HG03565 (cell line): ENCODE measurements at regions not wholly inside any gene's neighbourhood (a gene's known extent, or its start where the extent isn't known, plus 50 kb on each side); places are given as distances from the start of the nearest gene placed in this dataset.
"Not testable (repeated sequence)": the region's sequence is repeated elsewhere in the genome, so short reads cannot be mapped to it uniquely, and the experiment has no call there.

Source experiments
- ATAC-seq: cut with Tn5 transposase; IDR thresholded peaks from one replicate; pipeline ENCODE4 v1.9.1; 2021; ENCODE audit warnings: mild to moderate bottlenecking, moderate library complexity; ENCODE audit not compliant: unreplicated experiment

DNA sequence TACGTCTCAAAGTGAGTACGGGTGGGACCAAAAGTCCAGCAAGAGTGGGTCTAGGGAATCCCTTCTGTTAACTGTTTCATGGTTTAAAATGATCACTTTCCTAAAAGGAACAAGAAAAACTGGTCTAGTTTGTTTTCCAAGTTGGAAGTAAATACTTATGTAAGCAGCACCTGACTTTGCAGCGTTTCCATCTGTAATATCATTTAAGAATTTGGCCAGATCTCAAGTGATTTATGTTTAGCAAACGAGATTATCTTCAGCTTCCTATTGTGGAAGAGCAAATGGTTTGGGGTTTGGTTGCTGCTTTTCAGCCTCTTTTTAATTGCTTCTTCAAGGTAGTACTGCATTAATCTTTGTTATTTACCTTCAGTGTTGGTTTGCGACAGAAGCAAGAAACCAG is 50.4 kb downstream of the FHIP1A start:
- no peak for ATAC-seq

DNA sequence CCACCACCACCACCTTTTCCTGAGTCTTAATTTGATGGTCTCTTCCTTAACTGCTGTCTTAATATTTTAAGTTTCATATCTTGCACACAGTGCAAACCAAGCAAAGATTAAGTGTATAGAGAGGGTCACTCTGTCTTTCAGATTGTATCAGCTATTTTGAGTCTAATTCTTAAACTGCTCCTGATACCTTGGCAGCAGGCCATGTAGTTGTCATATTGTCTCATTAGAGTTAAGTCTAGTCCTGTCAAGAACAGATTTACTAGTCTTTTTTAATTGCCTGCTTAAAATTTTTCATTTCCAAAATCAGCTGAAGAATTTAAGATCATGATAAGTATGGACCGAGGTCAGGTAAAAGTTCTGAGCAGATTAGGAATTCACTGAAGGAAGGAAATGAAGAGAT is 51.5 kb downstream of the FHIP1A start:
- no peak for ATAC-seq

DNA sequence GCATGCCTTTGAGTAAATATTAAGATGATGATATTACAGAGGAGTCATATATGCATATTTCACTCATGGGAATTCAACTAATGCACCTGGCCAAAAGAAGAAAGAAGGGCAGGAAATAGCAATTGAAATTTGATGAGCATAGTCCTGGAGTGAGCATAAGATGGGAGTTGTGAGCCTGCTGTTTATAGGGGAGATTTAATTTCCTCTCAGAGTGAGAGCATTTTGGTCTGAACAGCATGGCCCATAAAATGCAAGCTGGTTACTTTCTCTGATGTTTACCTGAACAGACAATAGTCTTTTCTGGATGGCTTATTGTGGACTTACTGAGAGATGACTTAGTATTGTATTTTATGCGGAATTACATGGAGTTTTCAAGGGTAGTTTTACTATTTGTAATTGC is 53.6 kb downstream of the FHIP1A start:
- ATAC-seq: no peak

DNA sequence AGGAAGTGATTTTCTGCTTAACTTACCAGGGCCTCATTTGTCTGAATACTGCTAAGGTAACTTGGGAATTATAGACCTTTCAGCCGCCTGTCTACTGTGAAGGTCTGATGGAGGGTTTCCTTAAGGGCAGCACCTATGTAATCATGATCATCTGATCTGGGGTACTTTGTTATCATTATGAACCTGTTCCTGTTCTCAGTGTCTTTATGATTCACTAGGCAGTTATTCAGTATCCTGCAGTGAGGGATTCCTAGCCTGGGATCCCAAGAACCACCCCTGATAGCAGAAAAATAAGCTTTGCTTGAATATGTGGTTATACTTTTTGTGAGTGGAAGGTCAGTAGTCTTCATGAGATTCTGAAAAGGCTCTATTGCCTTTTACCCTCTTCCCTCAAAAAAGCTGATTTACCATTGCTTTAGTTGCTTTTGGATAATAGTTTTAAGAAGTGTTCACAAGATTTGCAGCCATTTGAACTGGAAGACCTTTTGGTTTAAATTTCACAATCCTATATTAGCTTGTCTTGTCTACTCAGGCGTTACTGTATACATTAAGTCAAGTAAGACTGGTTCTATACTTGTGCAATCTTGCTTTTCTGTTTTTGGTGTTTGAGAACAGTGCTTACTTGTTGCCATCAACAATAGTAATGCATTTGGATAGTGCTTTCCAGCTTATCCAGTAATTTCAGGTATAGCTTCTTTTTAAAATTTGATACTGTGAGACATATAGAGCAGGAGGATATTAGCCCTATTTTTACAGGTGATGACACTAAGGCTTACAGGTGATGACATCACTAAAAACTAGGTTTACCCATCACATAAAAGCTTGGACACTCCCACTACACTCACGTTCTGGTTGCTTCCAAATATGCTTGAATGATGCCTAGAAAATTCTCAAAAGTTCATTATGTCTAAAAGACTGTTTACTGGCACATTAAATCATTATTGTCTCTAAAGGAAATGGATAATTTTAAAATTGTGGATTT is 60.0 kb downstream of the FHIP1A start:
- ATAC-seq: no peak

DNA sequence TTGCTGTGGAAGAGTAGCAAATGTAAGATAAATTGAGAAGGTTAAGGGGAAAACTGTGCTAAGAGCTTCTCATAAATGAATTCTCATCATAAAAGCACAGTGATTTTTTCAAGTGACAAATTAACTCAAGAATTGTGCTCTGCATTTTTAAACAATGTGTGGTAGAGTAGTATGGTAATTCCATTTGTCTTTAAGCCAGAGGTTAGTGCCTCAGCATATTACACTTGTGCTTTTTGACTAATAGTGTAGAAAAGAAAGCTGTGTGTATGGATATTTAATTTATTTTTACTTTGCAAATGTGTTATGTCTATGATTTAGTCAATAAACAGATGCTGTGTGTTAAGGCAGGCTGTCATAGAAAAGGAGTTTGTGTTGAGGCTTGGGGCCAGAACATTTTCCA is 61.0 kb downstream of the FHIP1A start:
- no peak for ATAC-seq

DNA sequence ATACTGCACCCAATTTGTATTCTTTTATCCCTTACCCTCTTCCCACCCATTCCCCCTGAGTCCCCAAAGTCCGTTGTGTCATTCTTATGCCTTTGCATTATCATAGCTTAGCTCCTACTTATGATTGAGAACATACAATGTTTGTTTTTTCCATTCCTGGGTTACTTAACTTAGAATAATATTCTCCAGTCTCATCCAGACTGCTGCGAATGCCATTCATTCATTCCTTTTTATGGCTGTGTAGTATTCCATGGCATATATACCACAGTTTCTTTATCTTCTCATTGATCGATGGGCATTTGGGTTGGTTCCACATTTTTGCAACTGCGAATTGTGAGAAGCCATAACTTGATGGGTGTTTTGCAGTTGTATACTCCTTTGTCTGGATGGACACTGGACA is 62.8 kb downstream of the FHIP1A start:
- no peak for ATAC-seq

DNA sequence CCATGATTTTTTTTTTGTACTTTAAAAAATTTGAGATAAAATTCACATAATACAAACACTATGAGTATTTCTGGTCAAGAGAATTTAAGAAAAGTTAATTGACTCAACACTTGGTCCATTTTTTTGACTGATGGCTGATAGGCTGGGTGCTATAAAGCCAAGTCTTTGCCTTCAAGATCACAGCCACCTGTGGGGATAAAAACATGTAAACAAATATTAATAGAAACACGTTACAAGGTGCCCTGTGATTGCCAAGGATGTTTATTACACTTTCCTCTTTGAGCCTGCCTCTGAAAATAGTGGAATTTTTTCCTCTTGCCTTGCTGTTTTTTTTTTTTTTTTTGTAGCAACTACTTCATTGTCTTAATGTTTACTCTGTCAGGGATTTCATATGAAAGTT is 63.3 kb downstream of the FHIP1A start:
- ATAC-seq: no peak

DNA sequence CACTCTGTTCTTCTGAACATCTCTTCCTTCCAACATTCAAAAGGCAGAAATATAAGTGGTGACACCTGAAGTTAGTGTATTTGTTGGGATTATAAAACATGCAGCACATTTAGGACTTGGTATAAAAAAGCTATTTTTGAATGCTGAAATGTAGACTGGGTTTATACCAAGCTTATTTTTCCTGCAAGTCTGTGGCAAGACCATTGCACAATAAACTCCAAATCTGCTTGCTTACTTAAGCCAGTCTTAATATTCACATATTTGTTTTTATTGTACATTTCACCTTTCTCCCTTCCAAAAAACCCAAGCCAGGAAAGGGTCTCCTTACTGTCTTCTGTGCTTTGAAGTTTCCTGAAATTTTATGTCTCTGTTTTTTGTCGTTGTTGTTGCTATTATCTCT is 63.7 kb downstream of the FHIP1A start:
- no peak for ATAC-seq

DNA sequence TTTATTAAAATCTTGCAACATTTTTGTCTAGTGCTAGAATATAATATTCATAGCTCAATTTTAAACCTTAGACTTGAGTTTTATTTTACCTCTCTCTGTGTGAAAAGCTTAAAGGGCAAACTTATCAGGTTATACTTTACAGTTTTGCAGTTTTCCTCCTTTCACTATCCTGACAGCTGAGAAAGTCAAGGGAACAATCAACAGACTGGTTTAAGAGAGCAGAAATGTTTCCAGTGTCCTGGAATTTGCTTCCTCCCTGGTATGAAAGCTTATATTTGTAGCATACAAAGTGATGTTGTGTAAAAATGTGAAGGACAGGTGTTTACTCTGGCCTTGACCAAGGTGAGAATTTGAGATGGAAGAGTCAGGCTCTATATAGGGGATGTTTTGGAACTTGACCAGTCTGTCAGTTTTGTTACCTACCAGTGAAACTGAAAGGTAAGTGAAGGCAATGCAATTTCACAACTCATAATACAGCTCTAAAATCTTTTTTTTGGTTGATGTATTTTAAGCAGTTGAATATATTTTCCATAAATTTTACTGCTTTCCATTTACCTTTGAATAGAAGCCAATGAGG is 64.6 kb downstream of the FHIP1A start:
- no peak for ATAC-seq

DNA sequence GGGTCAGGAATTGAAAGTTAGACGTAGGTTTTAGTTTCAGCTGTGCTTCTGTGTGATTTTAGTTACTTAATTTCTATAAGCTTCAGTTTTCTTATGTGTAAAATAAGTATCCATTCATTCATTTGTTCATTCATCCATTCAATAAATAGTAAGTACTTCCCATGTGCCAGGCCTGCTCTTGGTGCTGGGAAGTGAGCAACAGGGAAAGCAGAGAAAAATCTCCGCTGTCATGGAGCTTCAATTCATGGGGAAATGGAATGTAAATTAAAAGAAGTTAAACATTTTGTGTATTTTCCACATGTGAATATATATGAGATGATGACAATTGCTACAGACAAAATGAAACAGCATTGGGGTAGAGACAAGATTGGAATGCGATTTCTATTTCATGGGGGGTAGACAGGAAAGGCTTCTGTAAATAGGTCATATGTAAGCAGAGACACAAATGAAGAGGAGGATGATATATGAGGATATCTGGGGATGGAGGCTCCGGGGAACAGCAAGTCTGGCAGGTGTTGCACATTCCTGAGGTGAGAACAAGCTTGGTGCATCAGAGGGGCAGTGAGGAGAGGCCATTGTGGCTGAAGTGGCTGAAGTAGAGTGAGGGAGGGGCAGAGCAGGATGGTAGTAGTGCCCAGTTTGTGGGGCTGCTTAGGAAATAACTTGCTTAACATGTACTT is 66.2 kb downstream of the FHIP1A start:
- no peak for ATAC-seq

DNA sequence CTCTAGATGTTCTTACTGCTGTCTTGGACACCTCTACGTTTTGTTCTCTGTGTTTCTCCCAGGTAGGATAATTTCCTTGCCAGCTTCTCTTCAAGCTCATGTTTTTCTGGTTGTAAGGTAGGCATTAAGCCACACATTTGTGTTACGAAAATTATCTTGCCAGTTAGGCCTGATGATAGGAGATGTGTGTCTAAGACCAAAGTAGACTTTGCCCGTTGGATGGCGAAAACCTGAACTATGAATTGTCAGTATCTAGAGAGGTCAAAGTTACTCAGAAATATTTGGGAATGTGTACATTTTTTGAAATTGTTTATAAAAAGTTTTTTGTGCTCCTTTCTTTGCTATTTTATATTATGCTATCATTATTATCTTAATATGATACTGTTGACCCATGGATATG is 72.8 kb downstream of the FHIP1A start:
- ATAC-seq: no peak

DNA sequence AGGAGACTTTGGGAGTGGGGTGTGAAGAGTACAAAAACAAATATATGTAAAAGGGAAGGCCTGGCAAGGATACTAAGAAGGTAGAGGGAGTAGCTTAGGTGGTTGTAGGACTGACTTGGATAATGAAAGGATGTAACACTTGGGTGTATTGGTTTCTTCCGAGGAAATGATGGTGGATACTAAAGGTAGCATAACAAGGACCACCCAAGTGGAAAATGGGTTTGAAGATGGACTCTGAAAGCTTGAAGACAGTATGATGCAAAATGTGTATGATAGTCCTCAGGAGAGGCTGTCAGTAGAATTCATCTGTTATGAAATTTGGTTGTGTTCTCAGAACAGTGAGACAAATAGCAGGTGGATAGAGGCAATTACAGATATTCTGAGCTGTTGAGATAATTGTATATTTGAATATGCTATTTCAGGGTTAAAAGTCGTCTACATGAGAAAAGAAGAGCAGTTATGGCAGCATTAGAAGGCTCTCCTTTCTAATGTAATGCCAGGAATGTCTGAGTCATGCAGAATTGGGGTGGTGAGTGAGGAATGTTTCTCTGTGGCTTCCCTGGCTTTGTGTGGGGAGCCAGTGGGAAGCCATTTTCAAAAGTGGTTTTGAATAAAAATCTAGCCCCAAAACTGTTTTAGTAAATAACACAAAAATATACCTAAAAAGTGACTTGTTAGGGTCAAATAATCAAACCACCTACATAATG is 75.6 kb downstream of the FHIP1A start:
- ATAC-seq: no peak

DNA sequence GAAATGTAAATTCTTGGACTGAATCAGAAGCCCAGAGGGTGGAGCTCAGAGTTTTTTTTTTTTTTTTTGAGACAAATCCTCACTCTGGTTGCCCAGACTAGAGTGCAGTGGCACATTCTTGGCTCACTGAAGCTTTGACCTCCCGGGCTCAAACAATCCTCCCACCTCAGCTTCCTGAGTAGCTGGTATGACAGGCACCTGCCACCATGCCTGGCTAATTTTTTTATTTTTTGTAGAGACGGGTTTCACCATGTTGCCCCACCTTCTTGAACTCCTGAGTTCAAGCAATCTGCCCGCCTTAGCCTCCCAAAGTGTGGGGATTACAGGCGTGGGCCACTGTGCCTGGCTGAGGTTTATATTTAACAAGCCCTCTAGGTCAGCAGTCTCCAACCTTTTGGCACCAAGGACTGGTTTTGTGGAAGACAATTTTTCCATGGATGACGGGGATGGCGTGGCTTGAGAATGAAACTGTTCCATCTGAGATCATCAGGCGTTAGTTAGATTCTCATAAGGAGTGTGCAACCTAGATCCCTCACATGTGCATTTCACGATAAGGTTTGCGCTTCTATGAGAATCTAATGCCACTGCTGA is 76.7 kb downstream of the FHIP1A start:
- ATAC-seq: no peak

DNA sequence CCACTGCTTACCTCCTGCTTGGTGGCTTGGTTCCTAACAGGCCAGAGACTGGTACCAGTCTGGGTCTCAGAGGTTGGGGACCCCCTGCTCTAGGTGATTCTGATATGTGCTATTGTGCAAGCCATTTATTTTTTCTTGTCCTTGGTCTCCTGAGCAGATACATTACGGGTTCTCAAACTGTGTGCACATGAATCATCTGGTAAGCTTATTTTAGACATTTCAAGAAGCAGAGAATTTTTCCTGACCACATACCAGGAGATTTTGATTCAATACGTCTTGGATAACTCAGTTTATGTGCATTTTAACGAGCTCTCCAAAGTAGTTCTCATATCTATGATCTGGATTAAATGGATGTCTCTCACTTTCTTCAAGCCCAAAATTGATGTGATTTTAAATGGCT is 77.2 kb downstream of the FHIP1A start:
- ATAC-seq: no peak

DNA sequence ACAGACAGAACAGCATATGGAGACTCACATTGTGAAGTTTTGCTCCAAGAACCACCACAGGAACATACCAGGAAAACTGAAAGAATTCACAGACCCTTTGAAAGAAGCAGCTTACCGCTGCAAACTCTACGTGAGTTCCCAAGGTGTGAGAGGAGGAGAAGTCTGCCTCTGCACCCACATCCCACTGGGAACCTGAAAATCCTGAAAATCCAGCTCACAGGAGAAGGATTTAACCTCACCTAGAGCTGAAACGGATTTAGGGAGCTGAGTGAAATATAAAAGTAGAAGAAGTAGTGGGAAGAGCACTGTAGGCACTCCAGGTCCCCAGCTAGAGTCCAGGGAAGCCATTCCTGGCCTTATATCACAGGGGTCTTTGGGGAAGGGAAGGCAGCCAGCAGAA is 80.0 kb downstream of the FHIP1A start:
- no peak for ATAC-seq

DNA sequence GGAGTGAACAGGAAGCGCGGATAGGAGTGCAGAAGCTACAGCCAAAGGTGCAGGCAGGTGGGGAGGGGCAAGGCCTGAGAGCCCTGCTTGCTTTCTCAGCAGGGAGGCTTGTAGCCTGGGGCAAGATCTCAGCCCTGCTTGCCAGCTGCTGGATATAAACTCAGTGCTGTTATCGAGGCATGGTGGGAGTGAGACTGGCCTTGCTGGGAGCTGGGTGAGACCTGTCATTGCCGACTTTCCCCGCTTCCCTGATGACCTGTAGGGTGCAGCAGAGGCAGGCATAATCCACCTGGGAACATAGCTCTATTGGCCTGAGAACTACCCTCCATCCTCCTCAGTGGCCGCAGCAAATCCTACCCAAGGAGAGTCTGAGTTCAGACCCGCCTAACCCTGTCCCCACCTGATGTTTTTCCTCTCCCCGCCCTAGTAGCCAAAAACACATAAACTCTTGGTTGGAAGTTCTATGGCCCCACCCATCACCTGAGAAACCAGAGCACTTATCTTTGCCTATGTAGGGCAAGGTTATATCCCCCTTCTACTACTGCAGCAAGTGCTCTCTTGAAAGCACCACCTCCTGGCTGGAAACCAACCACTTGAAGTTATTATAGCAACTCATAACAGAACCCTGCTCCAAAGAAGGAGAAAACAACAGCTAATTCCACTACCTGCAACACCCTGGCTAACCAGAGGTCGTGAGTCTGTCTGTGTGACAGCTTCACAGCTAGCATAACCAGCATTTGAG is 80.7 kb downstream of the FHIP1A start:
- no peak for ATAC-seq

DNA sequence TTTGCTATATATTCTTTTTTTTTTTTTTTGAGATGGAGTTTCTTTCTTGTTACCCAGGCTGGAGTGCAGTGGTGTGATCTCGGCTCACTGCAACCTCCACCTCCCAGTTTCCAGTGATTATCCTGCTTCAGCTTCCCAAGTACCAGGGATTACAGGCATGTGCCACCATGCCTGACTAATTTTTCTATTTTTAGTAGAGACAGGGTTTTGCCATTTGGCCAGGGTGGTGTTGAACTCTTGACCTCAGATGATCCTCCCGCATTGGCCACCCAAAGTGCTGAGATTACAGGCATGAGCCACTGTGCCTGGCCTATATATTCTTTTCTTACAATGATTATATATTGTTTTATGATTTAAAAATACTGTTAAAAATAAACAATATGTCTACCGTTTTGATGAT is 86.6 kb downstream of the FHIP1A start:
- ATAC-seq: not testable (repeated sequence)

DNA sequence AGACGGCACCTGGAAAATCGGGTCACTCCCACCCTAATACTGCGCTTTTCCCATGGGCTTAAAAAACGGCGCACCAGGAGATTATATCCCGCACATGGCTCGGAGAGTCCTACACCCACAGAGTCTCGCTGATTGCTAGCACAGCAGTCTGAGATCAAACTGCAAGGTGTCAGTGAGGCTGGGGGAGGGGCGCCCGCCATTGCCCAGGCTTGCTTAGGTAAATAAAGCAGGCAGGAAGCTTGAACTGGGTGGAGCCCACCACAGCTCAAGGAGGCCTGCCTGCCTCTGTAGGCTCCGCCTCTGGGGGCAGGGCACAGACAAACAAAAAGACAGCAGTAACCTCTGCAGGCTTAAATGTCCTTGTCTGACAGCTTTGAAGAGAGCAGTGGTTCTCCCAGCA is 102.6 kb downstream of the FHIP1A start:
- ATAC-seq: not testable (repeated sequence)

DNA sequence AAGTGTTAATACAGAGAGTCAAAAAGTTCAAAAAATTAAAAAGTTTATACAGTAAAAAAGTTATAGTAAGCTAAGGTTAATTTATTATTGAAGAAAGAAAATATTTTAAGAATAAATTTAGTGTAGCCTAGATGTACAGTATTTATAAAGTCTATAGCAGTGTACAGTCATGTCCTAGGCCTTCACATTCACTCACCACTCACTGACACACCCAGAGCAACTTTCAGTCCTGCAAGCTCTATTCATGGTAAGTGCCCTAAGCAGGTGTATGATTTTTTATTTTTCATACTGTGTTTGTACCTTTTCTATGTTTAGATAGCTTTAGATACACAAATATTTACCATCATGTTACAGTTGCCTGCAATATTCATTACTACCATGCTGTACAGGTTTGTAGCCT is 108.9 kb downstream of the FHIP1A start:
- ATAC-seq: no peak

DNA sequence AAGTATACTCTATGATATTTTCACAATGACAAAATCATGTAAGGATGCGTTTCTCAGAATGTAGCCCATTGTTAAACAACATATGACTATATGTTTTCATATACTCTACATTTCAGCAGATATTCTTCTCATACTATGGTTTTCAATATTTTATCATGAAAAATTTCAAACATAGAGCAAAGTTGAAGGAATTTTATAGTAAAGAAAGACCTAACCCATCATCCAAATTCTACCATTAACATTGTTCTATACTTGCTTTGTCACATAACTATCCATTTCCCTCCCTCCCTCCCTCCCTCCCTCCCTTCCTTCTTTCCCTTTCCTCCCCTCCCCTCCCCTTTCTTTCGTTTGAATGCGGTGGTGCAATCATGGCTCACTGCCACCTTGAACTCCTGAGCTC is 109.4 kb downstream of the FHIP1A start:
- no peak for ATAC-seq
